ENCODE measurements at regions not wholly inside any gene's neighbourhood (a gene's known extent, or its start where the extent isn't known, plus 50 kb on each side); places are given as distances from the start of the nearest gene placed in this dataset.

- TF ChIP-seq CHD7 (IDR thresholded peaks at IDR 0.05; ENCODE audit: insufficient replicate concordance, low read length), result no peak
- no peak for TF ChIP-seq HDAC6 (IDR thresholded peaks at IDR 0.05; ENCODE audit: low read depth, low read length)
- TF ChIP-seq YY1 (IDR thresholded peaks at IDR 0.05; ENCODE audit: low read depth, low read length), result no peak
- TF ChIP-seq SP1 (IDR thresholded peaks at IDR 0.05; ENCODE audit: low read depth, low read length), result no peak
- no peak for TF ChIP-seq E2F6 (IDR thresholded peaks at IDR 0.05)
- TF ChIP-seq POLR2AphosphoS5 (IDR thresholded peaks at IDR 0.05; ENCODE audit: low read depth, low read length), result no peak
- TF ChIP-seq NANOG (IDR thresholded peaks at IDR 0.05; ENCODE audit: insufficient read depth, low read depth, low read length, poor library complexity, severe bottlenecking), result no peak
- no peak for TF ChIP-seq SP2 (IDR thresholded peaks at IDR 0.05; ENCODE audit: low read length)
- TF ChIP-seq SIRT6 (IDR thresholded peaks at IDR 0.05; ENCODE audit: low read length), result no peak
These were observed 294.3 kb upstream of the FSTL5 start (continued) for GRCh38 chr4:162458051-162458450.

Measured in H1 (cell line).